ENCODE measurements at regions not wholly inside any gene's neighbourhood (a gene's known extent, or its start where the extent isn't known, plus 50 kb on each side); places are given as distances from the start of the nearest gene placed in this dataset.

GRCh38 chr14:89508863-89509262 is 91.8 kb upstream of the FOXN3 start:
- no peak for TF ChIP-seq CTCF (conservative IDR thresholded peaks at IDR 0.05; ENCODE audit: low read depth, low read length)
- TF ChIP-seq EZH2 (IDR thresholded peaks at IDR 0.05; ENCODE audit: borderline replicate concordance, low read depth, low read length, poor library complexity, severe bottlenecking): no peak
